B cell (primary cell): ENCODE measurements at regions not wholly inside any gene's neighbourhood (a gene's known extent, or its start where the extent isn't known, plus 50 kb on each side); places are given as distances from the start of the nearest gene placed in this dataset.
"Not testable (repeated sequence)": the region's sequence is repeated elsewhere in the genome, so short reads cannot be mapped to it uniquely, and the experiment has no call there.

Source experiments
- EZH2 ChIP-seq: IDR thresholded peaks from 2 replicates; pipeline ENCODE4 v1.6.1; 2012; ENCODE audit warnings: borderline replicate concordance, low read depth, mild to moderate bottlenecking, moderate library complexity, low read length; ENCODE audit not compliant: insufficient read depth, poor library complexity, severe bottlenecking
- TF ChIP-seq, protein P1 (sequence below): fragments of 200-600 bp; IDR thresholded peaks from one replicate; pipeline ENCODE4 v1.8.0; 2022; ENCODE audit warnings: antibody characterized with exemption, mild to moderate bottlenecking

DNA sequence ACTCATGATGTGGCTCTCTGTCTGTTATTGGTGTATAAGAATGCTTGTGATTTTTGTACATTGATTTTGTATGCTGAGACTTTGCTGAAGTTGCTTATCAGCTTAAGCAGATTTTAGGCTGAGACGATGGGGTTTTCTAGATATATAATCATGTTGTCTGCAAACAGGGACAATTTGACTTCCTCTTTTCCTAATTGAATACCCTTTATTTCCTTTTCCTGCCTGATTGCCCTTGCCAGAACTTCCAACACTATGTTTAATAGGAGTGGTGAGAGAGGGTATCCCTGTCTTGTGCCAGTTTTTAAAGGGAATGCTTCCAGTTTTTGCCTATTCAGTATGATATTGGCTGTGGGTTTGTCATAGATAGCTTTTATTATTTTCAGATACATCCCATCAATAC, 5271.3 kb upstream of the TPTE start:
- TF ChIP-seq, protein P1, sequence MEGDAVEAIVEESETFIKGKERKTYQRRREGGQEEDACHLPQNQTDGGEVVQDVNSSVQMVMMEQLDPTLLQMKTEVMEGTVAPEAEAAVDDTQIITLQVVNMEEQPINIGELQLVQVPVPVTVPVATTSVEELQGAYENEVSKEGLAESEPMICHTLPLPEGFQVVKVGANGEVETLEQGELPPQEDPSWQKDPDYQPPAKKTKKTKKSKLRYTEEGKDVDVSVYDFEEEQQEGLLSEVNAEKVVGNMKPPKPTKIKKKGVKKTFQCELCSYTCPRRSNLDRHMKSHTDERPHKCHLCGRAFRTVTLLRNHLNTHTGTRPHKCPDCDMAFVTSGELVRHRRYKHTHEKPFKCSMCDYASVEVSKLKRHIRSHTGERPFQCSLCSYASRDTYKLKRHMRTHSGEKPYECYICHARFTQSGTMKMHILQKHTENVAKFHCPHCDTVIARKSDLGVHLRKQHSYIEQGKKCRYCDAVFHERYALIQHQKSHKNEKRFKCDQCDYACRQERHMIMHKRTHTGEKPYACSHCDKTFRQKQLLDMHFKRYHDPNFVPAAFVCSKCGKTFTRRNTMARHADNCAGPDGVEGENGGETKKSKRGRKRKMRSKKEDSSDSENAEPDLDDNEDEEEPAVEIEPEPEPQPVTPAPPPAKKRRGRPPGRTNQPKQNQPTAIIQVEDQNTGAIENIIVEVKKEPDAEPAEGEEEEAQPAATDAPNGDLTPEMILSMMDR, result not testable (repeated sequence)
- TF ChIP-seq EZH2, result not testable (repeated sequence)
